ENCODE measurements at regions not wholly inside any gene's neighbourhood (a gene's known extent, or its start where the extent isn't known, plus 50 kb on each side); places are given as distances from the start of the nearest gene placed in this dataset.
"Not testable (repeated sequence)": the region's sequence is repeated elsewhere in the genome, so short reads cannot be mapped to it uniquely, and the experiment has no call there.

GRCh38 chr2:136715146-136715545, 50.2 kb upstream of the THSD7B start:
- Mint-ChIP-seq H3K27ac (no peak overlapping the region), H3K4me3 (no peak overlapping the region), H3K36me3 (ENCODE audit: low read depth) (no peaks in the 10 kb centered on the region), H3K9me3 (peaks cover 27% of the 10 kb centered on the region), H3K27me3 (no peaks in the 10 kb centered on the region), H3K4me1 (ENCODE audit: low read depth) (no peaks in the 10 kb centered on the region)
- intact Hi-C loops (cut with micrococcal nuclease) = no loop called here

- no peaks in the 10 kb centered on the region for H3K27me3 Mint-ChIP-seq
- H3K36me3 Mint-ChIP-seq (ENCODE audit: low read depth) = no peaks in the 10 kb centered on the region
- H3K4me1 Mint-ChIP-seq (ENCODE audit: low read depth) = no peaks in the 10 kb centered on the region
- H3K9me3 Mint-ChIP-seq = peaks cover 27% of the 10 kb centered on the region
- H3K4me3 Mint-ChIP-seq = no peak overlapping the region
- intact Hi-C loops (cut with micrococcal nuclease) = no loop called here
- H3K27ac Mint-ChIP-seq = no peak overlapping the region
Measured at GRCh38 chr2:136714452-136714951, 50.8 kb upstream of the THSD7B start.

GRCh38 chr2:136713739-136714138, 51.6 kb upstream of the THSD7B start:
- H3K4me3 Mint-ChIP-seq = no peak overlapping the region
- intact Hi-C loops (cut with micrococcal nuclease) = no loop called here

DNA sequence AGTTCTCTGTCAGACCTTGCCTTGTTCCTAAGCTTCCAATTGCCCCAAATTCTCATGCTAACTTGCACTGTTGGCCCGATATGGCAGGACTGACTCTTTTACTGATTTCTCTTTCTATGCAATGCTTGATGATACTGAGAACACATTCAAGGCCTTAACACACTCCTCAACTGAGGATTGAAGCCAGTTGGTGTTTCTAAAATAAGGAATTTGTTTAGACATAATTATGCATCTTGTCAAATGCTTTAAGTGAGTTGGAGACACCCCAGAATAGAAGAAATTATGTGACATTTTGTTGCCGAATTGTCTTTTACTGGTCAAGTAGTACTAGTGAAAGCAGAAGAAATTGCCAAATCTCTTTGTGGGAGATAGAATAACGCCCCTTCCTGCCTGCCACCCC, 60.0 kb upstream of the THSD7B start:
- no peak overlapping the region for H3K27ac Mint-ChIP-seq
- H3K36me3 Mint-ChIP-seq (ENCODE audit: low read depth) = no peaks in the 10 kb centered on the region
- peaks cover 9% of the 10 kb centered on the region for H3K9me3 Mint-ChIP-seq
- no peaks in the 10 kb centered on the region for H3K27me3 Mint-ChIP-seq
- no peak overlapping the region for H3K4me3 Mint-ChIP-seq
- intact Hi-C loops (cut with micrococcal nuclease) = no loop called here
- H3K4me1 Mint-ChIP-seq (ENCODE audit: low read depth) = no peaks in the 10 kb centered on the region

More at GRCh38 chr2:136713739-136714138, 51.6 kb upstream of the THSD7B start:
- Mint-ChIP-seq H3K27me3 (no peaks in the 10 kb centered on the region), H3K27ac (no peak overlapping the region), H3K4me1 (ENCODE audit: low read depth) (no peaks in the 10 kb centered on the region), H3K36me3 (ENCODE audit: low read depth) (no peaks in the 10 kb centered on the region), H3K9me3 (peaks cover 21% of the 10 kb centered on the region)

DNA sequence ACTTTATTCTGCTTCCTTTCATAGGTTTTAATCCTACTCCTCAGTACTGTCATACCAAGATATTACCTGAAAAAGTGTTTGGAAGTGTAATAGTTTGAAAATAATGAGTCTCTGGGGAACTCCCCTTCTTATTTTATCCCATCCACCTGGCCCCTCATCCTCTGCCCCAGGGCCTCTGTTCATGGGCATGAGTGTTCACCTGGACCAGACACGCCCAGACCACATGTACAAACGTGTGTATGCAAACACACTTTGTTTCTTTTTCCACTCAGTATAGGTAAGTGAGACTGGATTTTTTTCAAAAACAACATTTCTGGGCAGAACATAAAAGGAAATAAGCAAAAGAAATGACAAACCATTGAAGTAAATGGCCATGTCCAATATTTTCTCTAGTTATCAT, 62.1 kb upstream of the THSD7B start:
- Mint-ChIP-seq H3K27ac (no peak overlapping the region), H3K9me3 (peaks cover 9% of the 10 kb centered on the region), H3K4me3 (no peak overlapping the region), H3K27me3 (no peaks in the 10 kb centered on the region), H3K36me3 (ENCODE audit: low read depth) (no peaks in the 10 kb centered on the region), H3K4me1 (ENCODE audit: low read depth) (no peaks in the 10 kb centered on the region)
- intact Hi-C loops (cut with micrococcal nuclease) = no loop called here

GRCh38 chr2:136696438-136696837, 68.9 kb upstream of the THSD7B start:
- H3K4me1 Mint-ChIP-seq (ENCODE audit: low read depth) = no peaks in the 10 kb centered on the region
- intact Hi-C loops (cut with micrococcal nuclease) = no loop called here
- no peaks in the 10 kb centered on the region for H3K36me3 Mint-ChIP-seq (ENCODE audit: low read depth)
- no peaks in the 10 kb centered on the region for H3K9me3 Mint-ChIP-seq
- H3K27me3 Mint-ChIP-seq = no peaks in the 10 kb centered on the region
- no peak overlapping the region for H3K27ac Mint-ChIP-seq
- H3K4me3 Mint-ChIP-seq = no peak overlapping the region

GRCh38 chr2:136693966-136694365, 71.4 kb upstream of the THSD7B start:
- Mint-ChIP-seq H3K27me3 (no peaks in the 10 kb centered on the region), H3K36me3 (ENCODE audit: low read depth) (no peaks in the 10 kb centered on the region), H3K4me3 (no peak overlapping the region), H3K4me1 (ENCODE audit: low read depth) (no peaks in the 10 kb centered on the region), H3K27ac (no peak overlapping the region), H3K9me3 (peaks cover under 1% of the 10 kb centered on the region)
- intact Hi-C loops (cut with micrococcal nuclease) = no loop called here

GRCh38 chr2:136680079-136680478, 85.3 kb upstream of the THSD7B start:
- H3K9me3 Mint-ChIP-seq = peaks cover 22% of the 10 kb centered on the region
- H3K27ac Mint-ChIP-seq; H3K4me3 Mint-ChIP-seq; H3K36me3 Mint-ChIP-seq (ENCODE audit: low read depth); intact Hi-C loops (cut with micrococcal nuclease); H3K27me3 Mint-ChIP-seq; H3K4me1 Mint-ChIP-seq (ENCODE audit: low read depth): not testable (repeated sequence)

GRCh38 chr2:136665736-136666135, 99.6 kb upstream of the THSD7B start:
- no peaks in the 10 kb centered on the region for H3K4me1 Mint-ChIP-seq (ENCODE audit: low read depth)
- H3K36me3 Mint-ChIP-seq (ENCODE audit: low read depth) = no peaks in the 10 kb centered on the region
- no peaks in the 10 kb centered on the region for H3K9me3 Mint-ChIP-seq
- no peak overlapping the region for H3K4me3 Mint-ChIP-seq
- H3K27ac Mint-ChIP-seq = no peak overlapping the region
- intact Hi-C loops (cut with micrococcal nuclease) = no loop called here
- no peaks in the 10 kb centered on the region for H3K27me3 Mint-ChIP-seq

DNA sequence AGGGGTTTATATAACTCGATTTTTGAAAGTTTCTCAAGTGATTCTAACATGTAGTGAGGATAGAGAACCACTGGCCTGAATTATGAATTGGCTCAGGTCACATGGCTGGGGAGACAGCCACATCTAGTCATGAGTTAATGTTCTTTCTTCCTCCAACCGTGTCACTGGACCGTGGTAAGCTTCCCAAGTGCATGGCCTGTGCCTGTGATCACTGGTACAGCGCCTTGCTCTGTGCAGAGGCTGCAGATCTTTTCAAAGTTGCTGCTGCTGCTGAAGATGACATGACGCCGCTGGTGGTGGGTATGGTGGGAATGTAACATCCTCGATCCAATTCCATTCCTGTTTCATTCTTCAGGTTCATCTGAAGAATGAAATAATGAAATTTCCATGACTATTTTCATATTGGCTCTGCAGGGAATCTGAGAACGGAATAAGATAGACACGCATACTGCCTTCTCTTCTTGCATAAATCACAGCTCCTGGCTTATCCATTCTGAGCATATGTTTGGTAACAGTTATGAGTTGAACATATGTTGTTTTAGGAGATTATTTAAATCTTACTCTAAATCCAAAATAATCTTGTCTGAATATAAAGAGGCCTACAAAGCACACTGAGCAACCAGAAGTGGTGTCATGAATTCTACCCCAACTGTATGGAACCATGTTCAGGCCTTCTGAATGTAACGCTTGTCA, 100.5 kb upstream of the THSD7B start:
- Mint-ChIP-seq H3K4me1 (ENCODE audit: low read depth) (no peaks in the 10 kb centered on the region), H3K36me3 (ENCODE audit: low read depth) (no peaks in the 10 kb centered on the region), H3K9me3 (no peaks in the 10 kb centered on the region), H3K27me3 (no peaks in the 10 kb centered on the region), H3K4me3 (no peak overlapping the region), H3K27ac (no peak overlapping the region)
- intact Hi-C loops (cut with micrococcal nuclease) = no loop called here

GRCh38 chr2:136658201-136658600, 107.1 kb upstream of the THSD7B start:
- Mint-ChIP-seq H3K27me3 (no peaks in the 10 kb centered on the region), H3K4me3 (no peak overlapping the region), H3K9me3 (no peaks in the 10 kb centered on the region), H3K4me1 (ENCODE audit: low read depth) (no peaks in the 10 kb centered on the region), H3K27ac (no peak overlapping the region), H3K36me3 (ENCODE audit: low read depth) (no peaks in the 10 kb centered on the region)
- intact Hi-C loops (cut with micrococcal nuclease) = no loop called here

GRCh38 chr2:136653861-136654260, 111.5 kb upstream of the THSD7B start:
- no peaks in the 10 kb centered on the region for H3K36me3 Mint-ChIP-seq (ENCODE audit: low read depth)
- no peaks in the 10 kb centered on the region for H3K27me3 Mint-ChIP-seq
- no peak overlapping the region for H3K27ac Mint-ChIP-seq
- intact Hi-C loops (cut with micrococcal nuclease) = no loop called here
- H3K4me3 Mint-ChIP-seq = no peak overlapping the region
- no peaks in the 10 kb centered on the region for H3K9me3 Mint-ChIP-seq
- no peaks in the 10 kb centered on the region for H3K4me1 Mint-ChIP-seq (ENCODE audit: low read depth)

DNA sequence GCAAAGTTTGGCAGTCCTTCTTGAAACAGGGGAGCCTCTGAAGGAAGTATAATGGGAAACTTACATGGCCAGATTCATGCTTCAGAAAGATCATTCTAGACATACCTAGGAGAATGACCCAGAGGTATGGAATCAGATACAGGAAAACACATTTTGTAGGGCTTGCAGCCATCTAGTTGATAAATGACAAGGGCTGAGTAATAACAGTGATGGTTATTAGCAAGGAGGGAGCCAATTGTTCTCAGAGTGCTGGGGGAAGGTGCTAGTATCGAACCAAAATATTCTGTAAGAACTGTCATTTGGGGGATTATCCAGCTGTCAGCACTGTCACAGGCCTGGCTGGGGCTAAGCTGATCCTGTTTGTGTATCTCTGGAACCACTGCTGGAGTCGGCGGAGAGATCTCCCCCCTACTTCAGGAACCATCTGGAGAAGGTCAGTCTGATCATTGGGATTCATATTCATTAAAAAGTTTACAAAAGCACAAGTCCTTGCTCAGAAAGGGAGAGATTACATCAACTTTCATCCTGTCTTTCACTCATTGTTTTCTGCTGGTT, 113.8 kb upstream of the THSD7B start:
- Mint-ChIP-seq H3K9me3 (no peaks in the 10 kb centered on the region), H3K27ac (no peak overlapping the region), H3K4me3 (no peak overlapping the region), H3K36me3 (ENCODE audit: low read depth) (no peaks in the 10 kb centered on the region), H3K4me1 (ENCODE audit: low read depth) (no peaks in the 10 kb centered on the region), H3K27me3 (no peaks in the 10 kb centered on the region)
- intact Hi-C loops (cut with micrococcal nuclease) = no loop called here

- no peaks in the 10 kb centered on the region for H3K27me3 Mint-ChIP-seq
- H3K4me3 Mint-ChIP-seq = no peak overlapping the region
- no peaks in the 10 kb centered on the region for H3K4me1 Mint-ChIP-seq (ENCODE audit: low read depth)
- no peaks in the 10 kb centered on the region for H3K9me3 Mint-ChIP-seq
- no peak overlapping the region for H3K27ac Mint-ChIP-seq
- no peaks in the 10 kb centered on the region for H3K36me3 Mint-ChIP-seq (ENCODE audit: low read depth)
- intact Hi-C loops (cut with micrococcal nuclease) = no loop called here
Measured at GRCh38 chr2:136647039-136647438, 118.3 kb upstream of the THSD7B start.
